HUDEP-2 (cell line): ENCODE measurements at regions not wholly inside any gene's neighbourhood (a gene's known extent, or its start where the extent isn't known, plus 50 kb on each side); places are given as distances from the start of the nearest gene placed in this dataset.

ENCODE experiments used
- DNase-seq, 76 experiments: peaks; one replicate each; lab custom pipeline; 2025; ENCODE audit not compliant: unreplicated experiment in 76 of 76; lab: John Stamatoyannopoulos, UW

DNA sequence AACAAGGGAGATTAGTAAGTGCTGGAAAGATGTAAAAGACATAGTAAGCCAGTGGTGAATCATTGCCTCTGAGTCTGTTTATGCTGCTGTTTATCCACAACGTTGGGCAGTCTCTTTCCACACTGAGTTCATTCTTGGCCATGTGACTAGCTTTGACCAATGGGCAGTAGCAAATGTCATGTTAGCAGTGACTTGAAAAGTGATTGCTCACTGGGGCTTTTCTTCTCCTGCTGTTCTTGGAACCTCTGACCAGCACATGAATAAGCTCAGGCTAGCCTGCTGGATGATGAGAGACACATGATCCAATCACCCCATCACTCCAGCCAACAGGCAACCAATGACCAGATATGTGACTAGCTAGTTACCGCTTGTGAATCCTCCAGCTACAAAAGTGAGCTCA lies 360.4 kb downstream of the SLC4A3 start:
- DNase-seq = no peak

GRCh38 chr2:219989744-219990143 lies 362.3 kb downstream of the SLC4A3 start:
- no peak for DNase-seq

DNA sequence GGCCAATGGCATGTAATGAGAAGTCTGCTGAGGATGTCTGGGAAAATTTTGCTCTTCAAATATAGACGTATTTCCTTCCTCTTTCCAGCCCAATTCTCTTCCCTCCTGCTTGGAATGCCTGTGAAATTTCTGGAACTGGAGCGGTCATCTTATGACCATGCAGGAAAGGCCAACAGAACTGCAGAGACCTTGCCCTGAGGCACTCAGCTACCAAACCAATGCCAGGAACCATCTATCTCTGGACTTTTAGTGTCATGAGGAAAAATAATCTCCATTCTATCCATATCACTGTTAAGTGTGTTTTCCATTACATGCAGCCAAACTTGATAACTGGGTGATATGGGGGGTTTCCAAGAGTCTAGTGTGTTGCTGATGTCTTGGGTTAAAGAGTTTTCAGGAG lies 363.7 kb downstream of the SLC4A3 start:
- DNase-seq = no peak

GRCh38 chr2:219995399-219995798 lies 368.0 kb downstream of the SLC4A3 start:
- DNase-seq = no peak

DNA sequence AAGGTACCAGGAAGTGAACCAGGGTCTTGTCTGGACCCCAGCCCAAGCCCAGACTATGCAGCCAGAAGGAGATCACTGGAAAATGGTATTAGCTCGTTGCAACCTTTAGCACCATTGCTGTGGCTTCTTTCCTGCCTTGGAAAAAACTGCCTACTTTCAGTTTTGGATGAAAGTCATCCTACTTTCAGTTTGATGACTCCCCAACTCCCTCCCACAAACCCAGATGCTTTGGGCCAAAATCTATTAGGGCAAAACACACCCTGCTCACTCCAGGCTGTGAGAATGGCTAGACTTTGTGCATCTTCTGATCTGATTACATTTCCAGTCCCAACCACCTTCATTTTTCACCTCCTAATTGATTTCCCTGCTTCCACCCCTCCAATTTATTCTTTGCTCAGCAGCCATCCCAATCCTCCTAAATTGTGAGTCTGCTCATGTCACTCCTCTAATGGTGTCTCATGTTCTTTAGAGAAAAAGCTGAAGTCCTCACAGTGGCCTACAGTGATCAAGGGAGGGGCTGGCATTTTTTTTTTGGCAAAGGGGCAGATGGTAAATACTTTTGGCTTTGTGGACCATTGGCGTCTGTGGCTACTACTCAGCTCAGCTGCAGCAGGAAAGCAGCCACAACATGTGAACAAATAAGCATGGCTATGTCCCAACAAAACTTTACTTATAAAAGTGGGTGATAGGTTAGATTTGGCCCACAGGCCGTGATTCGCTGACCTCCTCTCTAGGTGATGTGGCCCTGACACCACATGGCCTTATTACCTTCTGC lies 368.7 kb downstream of the SLC4A3 start:
- no peak for DNase-seq

DNA sequence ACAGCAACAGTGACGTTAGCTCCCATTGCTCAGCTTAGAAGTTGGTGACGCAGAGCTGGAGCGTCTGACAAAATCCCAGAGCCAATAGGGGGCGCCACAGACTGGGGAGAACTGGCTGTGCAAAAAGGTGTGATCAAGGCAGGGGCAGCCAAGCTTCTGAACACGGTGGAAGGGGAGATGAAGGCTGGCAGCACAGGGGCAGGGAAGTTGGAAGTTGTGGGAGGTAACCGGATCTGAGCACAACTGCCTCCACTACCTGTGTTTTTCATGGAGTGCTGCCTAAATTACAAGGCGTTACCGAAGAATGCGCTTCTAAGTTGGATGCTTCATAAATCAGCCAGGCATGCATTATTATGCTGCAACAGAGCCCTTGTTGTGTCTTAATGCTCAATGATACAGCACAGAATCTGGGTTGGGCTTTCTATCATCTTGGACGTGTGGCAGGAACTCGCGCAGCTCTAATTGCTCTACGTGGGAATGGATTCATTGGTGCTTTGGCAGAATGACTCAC lies 370.0 kb downstream of the SLC4A3 start:
- DNase-seq = peak in 18 of 76 experiments; percentile 1 to 38 (median 6)

- no peak for DNase-seq
Measured at GRCh38 chr2:219998107-219998506, 370.7 kb downstream of the SLC4A3 start.

- DNase-seq = peak in 1 of 76 experiments; percentile 2
Measured at GRCh38 chr2:219998714-219999227, 371.3 kb downstream of the SLC4A3 start.

DNA sequence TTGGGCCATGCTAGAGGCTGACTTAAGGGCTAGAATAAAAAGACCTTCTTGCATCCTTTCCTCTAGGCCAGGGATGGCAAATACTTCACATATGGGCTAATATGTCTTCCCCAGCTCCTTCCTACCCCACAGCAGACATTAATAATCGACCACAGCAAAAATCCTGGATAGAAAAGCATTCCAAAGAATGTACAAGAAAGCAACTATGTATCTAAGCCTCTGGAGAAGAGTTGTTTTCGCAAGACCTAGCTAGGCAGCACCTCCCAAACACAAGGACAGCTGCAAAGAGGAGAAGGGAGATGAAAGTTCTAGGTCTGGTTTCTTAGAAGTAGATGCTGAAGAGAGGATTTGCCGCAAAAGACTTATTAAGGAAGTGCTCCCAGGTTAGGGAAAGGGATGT lies 372.6 kb downstream of the SLC4A3 start:
- DNase-seq = no peak

- DNase-seq = no peak
Measured at GRCh38 chr2:220000586-220000985, 373.2 kb downstream of the SLC4A3 start.

DNA sequence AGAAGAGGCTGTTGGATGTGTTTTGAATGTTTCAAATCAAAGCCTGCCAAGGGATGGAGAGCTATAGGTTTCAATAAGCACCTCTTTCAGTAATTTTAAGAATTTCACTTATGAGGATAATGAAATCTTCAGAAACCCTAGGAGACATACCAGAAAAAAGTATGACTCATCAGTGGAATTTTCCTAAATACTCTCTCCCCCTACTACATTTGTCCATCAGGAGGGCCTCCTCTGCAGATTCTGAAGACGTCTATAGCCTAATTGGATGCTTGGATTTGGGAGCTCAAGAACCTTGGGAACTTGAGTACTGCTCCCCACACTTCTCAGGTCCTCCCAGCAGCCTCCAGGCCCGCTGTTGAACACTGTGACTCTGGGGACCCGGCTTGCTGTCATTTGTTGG lies 374.3 kb downstream of the SLC4A3 start:
- no peak for DNase-seq

- no peak for DNase-seq
Measured at GRCh38 chr2:220002251-220002650, 374.8 kb downstream of the SLC4A3 start.

DNA sequence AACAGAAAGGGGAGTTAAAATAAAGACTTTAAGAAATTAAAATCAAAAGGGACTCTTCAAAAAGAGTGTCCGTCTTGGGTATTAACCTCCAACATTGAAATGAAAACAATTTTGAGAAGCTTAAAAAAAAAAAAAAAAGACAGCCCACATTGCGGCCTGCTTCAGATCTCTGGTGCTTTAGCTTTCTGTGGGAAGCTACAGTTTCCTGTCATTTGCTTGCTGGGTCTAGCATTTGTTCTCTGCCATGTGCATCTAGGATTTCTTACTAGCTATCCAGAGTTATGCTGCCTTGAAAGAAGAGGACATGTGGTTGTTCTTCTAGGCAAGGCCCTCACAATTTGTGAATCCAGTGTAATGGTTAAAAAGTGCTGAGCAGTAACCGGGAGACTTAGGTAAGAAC lies 375.3 kb downstream of the SLC4A3 start:
- DNase-seq = no peak

DNA sequence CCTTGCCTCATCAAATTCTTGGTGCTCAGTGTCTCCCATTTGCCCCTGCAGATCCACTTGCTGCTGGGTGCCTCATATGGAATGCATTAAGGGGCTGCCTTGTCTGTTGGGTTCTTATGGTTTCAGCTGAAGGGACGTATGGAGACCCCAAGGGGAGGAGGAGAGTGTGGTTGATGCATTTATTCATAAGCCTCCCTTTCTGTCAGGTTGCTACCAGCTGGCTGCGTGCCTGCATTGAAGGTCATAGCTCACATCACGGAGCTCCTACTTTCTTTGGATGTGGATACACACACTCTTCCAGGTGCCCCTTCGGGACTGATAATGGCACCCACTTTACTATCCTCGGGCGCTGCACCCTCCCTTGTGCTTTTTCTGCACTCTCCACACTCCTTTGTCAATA lies 377.9 kb downstream of the SLC4A3 start:
- DNase-seq = no peak

GRCh38 chr2:220006152-220006621 lies 378.8 kb downstream of the SLC4A3 start:
- no peak for DNase-seq

- no peak for DNase-seq
Measured at GRCh38 chr2:220011859-220012258, 384.4 kb downstream of the SLC4A3 start.

GRCh38 chr2:220014961-220015360 lies 387.5 kb downstream of the SLC4A3 start:
- no peak for DNase-seq

DNA sequence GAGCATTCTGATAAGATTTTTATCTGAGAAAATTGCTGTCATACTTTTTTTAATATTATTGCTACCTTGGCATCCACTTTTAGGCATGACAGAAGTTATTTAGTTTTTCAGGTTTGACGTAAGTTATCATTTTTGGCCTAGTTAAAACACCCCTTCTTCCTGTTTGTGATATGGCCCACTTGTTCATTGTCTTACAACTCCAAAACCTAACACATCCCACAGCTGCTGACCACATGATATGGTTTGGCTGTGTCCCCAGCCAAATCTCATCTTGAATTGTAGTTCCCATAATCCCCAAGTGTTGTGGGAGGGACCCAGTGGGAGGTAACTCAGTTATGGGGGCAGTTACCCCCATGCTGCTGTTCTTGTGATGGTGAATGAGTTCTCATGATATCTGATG lies 388.1 kb downstream of the SLC4A3 start:
- DNase-seq = no peak

- DNase-seq = no peak
Measured at GRCh38 chr2:220025207-220025606, 397.8 kb downstream of the SLC4A3 start.

DNA sequence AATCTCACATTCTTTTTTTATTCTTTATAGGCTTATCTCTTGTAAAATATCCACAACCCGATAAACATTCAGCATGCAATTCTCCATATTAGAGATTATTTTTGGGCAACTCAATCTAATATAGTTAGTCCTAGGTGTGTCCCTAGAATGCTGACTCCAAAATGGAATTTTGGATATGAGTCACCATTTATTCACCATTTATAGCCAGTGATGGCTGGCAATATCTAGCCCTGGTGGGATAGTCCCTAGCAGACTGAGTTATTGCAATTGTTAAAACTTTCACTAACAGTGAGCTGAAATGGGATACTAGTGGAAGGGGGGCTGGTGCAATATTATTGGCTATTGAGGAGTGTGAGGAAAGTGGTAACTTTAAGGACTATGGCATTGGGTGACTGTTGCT lies 401.6 kb downstream of the SLC4A3 start:
- DNase-seq = no peak

- no peak for DNase-seq
Measured at GRCh38 chr2:220033546-220033945, 406.1 kb downstream of the SLC4A3 start.

DNA sequence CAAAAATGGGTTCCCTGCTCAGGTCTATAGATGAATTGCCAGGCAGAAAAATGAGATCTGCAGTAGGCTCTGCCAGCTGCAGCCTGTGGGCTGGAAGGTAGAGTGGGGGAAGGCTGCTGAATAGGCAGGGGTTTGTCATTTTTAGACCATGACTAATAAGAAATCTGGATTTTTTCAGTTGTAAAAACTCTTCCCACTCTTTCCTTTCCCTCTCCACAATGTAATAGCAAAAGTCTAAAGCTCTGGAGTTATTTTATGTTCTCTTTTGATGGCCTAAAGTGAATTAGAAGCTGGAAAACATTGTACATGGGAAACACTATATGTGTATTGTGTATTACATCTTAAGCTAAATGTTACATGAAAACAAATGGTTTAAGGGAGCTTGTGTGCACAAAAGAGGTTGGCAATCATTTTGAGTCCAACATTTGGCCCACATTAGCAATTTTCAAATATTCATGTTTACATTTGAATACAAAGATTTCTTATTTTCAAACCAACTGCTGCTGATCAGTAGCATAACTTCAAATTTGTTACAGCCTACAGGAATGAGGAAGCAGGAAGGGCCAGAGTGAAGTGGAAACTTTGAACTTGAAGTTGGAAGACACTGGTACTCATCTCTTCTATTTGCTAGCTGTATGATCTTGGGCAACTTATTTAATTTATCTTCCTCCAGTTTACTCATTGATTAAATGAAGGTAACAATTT lies 407.1 kb downstream of the SLC4A3 start:
- DNase-seq = no peak
